ENCODE measurements at regions not wholly inside any gene's neighbourhood (a gene's known extent, or its start where the extent isn't known, plus 50 kb on each side); places are given as distances from the start of the nearest gene placed in this dataset.

DNA sequence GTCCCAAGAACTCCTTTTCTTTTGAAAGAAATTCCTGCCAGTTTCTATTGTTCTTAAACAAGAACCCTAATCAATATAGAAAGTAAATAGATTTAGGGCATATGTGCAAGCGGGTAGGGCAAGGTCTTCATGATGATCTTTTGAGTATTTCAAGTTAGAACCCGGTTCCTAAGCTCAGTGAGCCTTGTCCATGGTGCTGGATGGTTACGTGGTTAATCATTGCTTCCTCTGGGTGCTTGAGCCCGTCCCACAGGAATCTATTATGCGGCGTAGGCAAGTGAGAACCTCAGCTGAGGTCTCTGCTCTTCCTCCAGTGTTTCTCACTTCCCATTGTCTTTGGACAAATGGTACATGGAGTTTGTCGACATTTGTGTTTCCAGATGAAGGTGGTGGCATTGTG is 580.8 kb upstream of the EEF2KMT start:
- TF ChIP-seq POLR2A (IDR thresholded peaks at IDR 0.05) (no peak), EP300 (IDR thresholded peaks at IDR 0.05) (no peak)
- TF ChIP-seq, protein P1, sequence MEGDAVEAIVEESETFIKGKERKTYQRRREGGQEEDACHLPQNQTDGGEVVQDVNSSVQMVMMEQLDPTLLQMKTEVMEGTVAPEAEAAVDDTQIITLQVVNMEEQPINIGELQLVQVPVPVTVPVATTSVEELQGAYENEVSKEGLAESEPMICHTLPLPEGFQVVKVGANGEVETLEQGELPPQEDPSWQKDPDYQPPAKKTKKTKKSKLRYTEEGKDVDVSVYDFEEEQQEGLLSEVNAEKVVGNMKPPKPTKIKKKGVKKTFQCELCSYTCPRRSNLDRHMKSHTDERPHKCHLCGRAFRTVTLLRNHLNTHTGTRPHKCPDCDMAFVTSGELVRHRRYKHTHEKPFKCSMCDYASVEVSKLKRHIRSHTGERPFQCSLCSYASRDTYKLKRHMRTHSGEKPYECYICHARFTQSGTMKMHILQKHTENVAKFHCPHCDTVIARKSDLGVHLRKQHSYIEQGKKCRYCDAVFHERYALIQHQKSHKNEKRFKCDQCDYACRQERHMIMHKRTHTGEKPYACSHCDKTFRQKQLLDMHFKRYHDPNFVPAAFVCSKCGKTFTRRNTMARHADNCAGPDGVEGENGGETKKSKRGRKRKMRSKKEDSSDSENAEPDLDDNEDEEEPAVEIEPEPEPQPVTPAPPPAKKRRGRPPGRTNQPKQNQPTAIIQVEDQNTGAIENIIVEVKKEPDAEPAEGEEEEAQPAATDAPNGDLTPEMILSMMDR (IDR thresholded peaks at IDR 0.05) = no peak
